T-helper 2 cell treated with Interferon-gamma antibody and Interleukin-4, amounts not matched to agents 5 μg/mL and 100 μg/mL, for 36 hours (primary cell): ENCODE measurements at regions not wholly inside any gene's neighbourhood (a gene's known extent, or its start where the extent isn't known, plus 50 kb on each side); places are given as distances from the start of the nearest gene placed in this dataset.

Experiments used
- DNase-seq: peaks from one replicate; pipeline ENCODE4 v3.0.0; 2021; ENCODE audit warnings: low spot score
- H3K27ac Mint-ChIP-seq: one replicate; pipeline ENCODE4 v1.8.0; 2021; ENCODE audit warnings: mild to moderate bottlenecking, mixed read lengths
- H3K27me3 Mint-ChIP-seq: one replicate; pipeline ENCODE4 v1.8.0; 2021; ENCODE audit warnings: low read depth, mixed read lengths
- H3K36me3 Mint-ChIP-seq: one replicate; pipeline ENCODE4 v1.8.0; 2021; ENCODE audit warnings: low read depth, mixed read lengths
- H3K4me1 Mint-ChIP-seq: one replicate; pipeline ENCODE4 v1.8.0; 2021; ENCODE audit warnings: low read depth, mixed read lengths
- H3K4me3 Mint-ChIP-seq: one replicate; pipeline ENCODE4 v1.8.0; 2022; ENCODE audit warnings: mild to moderate bottlenecking, moderate library complexity, mixed read lengths
- H3K9me3 Mint-ChIP-seq: one replicate; pipeline ENCODE4 v1.8.0; 2021; ENCODE audit warnings: mixed read lengths

DNA sequence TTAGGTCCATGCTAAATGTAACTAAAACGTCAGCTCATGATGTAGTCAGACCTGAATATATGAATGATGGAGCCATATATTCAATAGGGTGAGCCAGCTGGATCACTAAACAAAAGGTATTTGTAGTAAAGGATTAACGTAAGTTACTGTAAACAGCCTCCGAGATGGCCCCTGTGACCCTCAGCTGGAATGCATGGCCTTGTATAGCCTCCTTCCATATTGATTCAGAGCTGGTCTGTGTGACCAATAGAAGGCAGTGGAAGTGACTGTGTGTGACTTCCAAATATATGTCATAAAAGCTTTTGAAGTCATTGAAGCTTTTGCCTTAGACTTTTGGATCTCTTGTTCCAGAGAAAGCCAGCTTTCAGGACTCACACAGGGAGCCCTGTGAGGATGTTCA, 154.4 kb upstream of the CHD1 start:
- H3K4me1 Mint-ChIP-seq, result no peaks in the 10 kb centered on the region
- peaks cover 2% of the 10 kb centered on the region for H3K27me3 Mint-ChIP-seq
- no peak overlapping the region for H3K4me3 Mint-ChIP-seq
- H3K27ac Mint-ChIP-seq, result no peak overlapping the region
- H3K36me3 Mint-ChIP-seq, result no peaks in the 10 kb centered on the region
- no peaks in the 10 kb centered on the region for H3K9me3 Mint-ChIP-seq
- DNase-seq, result no peak

DNA sequence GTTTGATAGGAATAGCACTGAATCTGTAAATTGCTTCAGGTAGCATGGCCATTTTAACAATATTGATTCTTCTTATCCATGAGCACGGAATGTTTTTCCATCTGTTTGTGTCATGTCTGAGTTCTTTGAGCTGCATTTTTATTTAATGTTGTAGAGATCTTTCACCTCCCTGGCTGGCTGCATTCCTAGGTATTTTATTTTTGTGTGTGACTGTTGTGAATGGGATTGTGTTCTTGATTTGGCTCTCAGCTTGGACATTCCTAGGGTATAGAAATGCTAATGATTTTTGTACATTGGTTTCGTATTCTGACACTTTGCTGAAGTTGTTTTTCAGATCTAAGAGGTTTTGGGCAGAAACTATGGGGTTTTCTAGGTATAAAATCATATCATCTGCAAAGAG, 152.9 kb upstream of the CHD1 start:
- H3K4me3 Mint-ChIP-seq, result no peak overlapping the region
- H3K27me3 Mint-ChIP-seq, result peaks cover 2% of the 10 kb centered on the region
- H3K9me3 Mint-ChIP-seq, result no peaks in the 10 kb centered on the region
- H3K27ac Mint-ChIP-seq, result no peak overlapping the region
- DNase-seq, result no peak
- H3K4me1 Mint-ChIP-seq, result no peaks in the 10 kb centered on the region
- H3K36me3 Mint-ChIP-seq, result no peaks in the 10 kb centered on the region

- Mint-ChIP-seq H3K27me3 (peaks cover 2% of the 10 kb centered on the region), H3K4me1 (no peaks in the 10 kb centered on the region)
These were observed 148.2 kb upstream of the CHD1 start for GRCh38 chr5:99076723-99077640.

GRCh38 chr5:99072846-99073245, 144.0 kb upstream of the CHD1 start:
- Mint-ChIP-seq H3K9me3 (no peaks in the 10 kb centered on the region), H3K27me3 (no peaks in the 10 kb centered on the region), H3K4me1 (no peaks in the 10 kb centered on the region), H3K36me3 (no peaks in the 10 kb centered on the region), H3K27ac (no peak overlapping the region), H3K4me3 (no peak overlapping the region)
- DNase-seq, result no peak

More at GRCh38 chr5:99076723-99077640, 148.2 kb upstream of the CHD1 start:
- Mint-ChIP-seq H3K36me3 (no peaks in the 10 kb centered on the region), H3K4me3 (no peak overlapping the region), H3K9me3 (no peaks in the 10 kb centered on the region), H3K27ac (no peak overlapping the region)
- no peak for DNase-seq

DNA sequence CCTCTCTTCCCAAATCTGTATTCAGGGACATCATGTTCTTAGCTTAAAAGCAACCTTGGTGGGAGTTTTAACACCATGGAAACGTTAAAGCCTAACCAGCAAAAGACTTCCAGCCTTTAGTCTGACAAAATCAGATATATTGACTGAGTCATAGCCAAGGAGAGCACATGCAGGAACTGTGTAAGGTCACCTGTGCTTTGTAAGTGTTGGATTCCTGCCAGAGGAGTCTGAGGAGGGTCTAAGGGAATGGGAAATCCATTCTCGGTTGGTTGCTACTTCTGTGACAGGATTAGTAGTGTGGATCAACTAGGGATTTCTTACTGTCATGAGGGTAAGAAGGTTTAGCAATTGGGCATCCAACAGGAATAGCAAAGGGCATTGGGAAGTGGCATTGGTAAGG, 142.0 kb upstream of the CHD1 start:
- no peak overlapping the region for H3K27ac Mint-ChIP-seq
- no peak overlapping the region for H3K4me3 Mint-ChIP-seq
- DNase-seq, result no peak
- H3K4me1 Mint-ChIP-seq, result no peaks in the 10 kb centered on the region
- no peaks in the 10 kb centered on the region for H3K9me3 Mint-ChIP-seq
- H3K36me3 Mint-ChIP-seq, result no peaks in the 10 kb centered on the region
- H3K27me3 Mint-ChIP-seq, result no peaks in the 10 kb centered on the region

DNA sequence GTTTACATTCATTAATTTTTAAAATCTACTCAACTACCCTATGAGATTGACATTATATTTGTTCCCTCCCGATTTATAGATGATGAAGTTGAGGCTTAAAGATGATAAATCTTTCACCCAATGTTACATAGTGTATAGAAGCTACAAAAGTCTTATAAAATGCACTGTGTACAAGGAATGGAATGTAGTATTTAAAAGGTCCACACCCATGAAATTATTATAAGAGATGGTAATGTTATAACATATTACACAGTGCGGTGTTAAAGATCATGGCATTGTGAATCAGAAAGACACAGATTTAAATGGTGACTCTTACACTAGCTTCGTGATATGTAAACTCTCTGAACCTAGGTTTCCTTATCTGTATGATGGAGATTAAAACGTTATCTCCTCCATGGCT, 141.6 kb upstream of the CHD1 start:
- H3K27ac Mint-ChIP-seq, result no peak overlapping the region

DNA sequence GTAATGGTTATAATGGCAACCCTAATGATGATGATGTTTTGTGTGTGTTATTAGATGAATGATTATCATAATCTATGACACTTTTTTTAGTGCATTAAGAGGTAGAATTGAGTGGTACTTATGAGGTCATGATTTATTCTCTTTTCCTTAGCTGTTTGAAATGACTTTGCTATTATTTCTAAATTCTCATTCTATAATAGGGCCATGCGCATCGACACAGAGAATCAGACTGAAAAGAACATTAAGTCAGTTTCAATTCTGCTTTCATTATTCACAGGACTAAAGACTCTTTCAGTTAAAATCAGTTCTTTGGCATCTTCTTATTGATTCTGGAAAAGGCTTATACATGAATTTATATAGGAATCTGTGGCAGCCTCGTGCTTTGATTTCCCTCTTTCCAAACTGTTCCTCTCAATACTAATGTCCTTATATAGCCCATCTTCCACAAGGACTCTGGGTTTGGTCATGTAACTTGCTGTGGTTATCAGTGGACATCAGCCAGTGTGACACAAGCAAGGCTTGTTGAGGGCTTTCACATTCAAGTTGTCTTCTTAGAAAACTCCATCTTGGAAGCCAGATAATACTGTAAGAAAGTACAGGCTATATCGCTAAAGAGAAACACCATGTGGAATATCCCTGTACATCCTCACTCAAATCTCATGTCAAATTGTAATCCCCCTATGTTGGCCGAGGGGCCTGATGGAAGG, 140.3 kb upstream of the CHD1 start:
- Mint-ChIP-seq H3K4me3 (no peak overlapping the region), H3K9me3 (no peaks in the 10 kb centered on the region), H3K4me1 (no peaks in the 10 kb centered on the region), H3K36me3 (no peaks in the 10 kb centered on the region), H3K27me3 (peaks cover 4% of the 10 kb centered on the region), H3K27ac (no peak overlapping the region)
- DNase-seq, result no peak

More for the DNA sequence above, 141.6 kb upstream of the CHD1 start:
- DNase-seq, result no peak
- Mint-ChIP-seq H3K36me3 (no peaks in the 10 kb centered on the region), H3K9me3 (no peaks in the 10 kb centered on the region), H3K27me3 (no peaks in the 10 kb centered on the region), H3K4me1 (no peaks in the 10 kb centered on the region), H3K4me3 (no peak overlapping the region)

DNA sequence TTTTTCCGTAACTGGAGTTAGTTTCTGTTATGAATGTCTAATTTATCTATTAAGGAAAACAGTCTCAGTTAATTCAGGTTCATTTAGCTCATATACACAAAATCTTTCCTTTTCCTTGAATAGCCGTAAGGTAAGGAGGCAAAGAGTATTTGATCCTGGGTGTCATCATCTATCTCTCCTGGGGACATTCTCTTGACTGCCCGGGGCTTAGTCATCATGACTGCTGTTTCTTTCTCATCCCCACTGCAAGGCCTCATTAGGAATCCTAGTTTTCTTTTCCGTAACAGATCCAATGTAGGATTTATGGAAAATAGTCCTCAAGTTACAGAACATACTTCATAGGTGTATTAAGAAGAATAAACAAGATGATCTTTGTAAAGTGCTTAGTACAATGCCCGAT, 134.9 kb upstream of the CHD1 start:
- Mint-ChIP-seq H3K4me3 (no peak overlapping the region), H3K4me1 (peaks cover 3% of the 10 kb centered on the region), H3K27me3 (peaks cover 12% of the 10 kb centered on the region), H3K27ac (no peak overlapping the region), H3K9me3 (no peaks in the 10 kb centered on the region), H3K36me3 (no peaks in the 10 kb centered on the region)
- no peak for DNase-seq

DNA sequence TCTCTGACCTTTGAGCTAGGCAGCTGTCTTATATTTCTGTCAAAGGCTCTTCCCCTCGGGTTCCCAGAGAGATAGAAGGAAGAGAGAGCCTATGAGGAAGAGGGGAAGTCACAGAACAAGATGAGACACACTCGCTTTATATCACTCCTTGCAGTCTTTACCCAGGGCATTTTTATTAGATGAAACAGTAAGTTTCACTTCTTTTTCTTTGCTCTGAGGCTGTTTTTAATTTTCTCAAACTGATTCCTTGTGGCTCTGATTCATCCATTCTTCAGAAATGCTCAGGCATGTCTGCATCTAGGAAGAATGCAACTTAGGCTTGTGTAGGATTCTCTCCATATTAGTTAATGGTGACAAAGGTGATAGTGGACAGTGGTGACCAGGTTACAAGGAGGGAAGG, 132.9 kb upstream of the CHD1 start:
- peaks cover 3% of the 10 kb centered on the region for H3K4me1 Mint-ChIP-seq
- H3K36me3 Mint-ChIP-seq, result no peaks in the 10 kb centered on the region
- peaks cover 12% of the 10 kb centered on the region for H3K27me3 Mint-ChIP-seq
- H3K4me3 Mint-ChIP-seq, result no peak overlapping the region
- H3K27ac Mint-ChIP-seq, result no peak overlapping the region
- H3K9me3 Mint-ChIP-seq, result no peaks in the 10 kb centered on the region
- DNase-seq, result no peak

DNA sequence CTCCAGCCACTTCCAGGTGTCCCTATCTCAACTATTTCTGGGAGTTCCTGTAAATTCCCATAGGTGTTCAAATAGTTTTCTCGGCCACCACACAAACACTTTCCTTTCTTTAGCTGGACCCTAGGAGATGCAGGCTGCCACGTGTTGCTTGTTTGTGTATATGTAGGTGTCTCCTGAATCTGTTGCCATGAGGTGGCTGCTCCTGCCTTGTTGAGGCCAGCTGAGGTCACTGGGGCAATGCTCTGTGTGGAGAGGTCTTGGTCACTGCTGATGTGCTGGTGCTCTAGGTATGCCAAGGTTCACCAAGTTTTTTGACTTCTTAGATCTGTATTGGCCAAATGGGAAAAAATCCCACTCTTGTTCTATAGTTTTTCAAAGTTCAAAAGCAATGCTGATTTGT, 132.5 kb upstream of the CHD1 start:
- Mint-ChIP-seq H3K4me3 (no peak overlapping the region), H3K27ac (no peak overlapping the region), H3K36me3 (no peaks in the 10 kb centered on the region), H3K27me3 (peaks cover 12% of the 10 kb centered on the region), H3K9me3 (no peaks in the 10 kb centered on the region), H3K4me1 (peaks cover 3% of the 10 kb centered on the region)
- DNase-seq, result no peak

GRCh38 chr5:99060306-99061261, 131.8 kb upstream of the CHD1 start:
- no peak overlapping the region for H3K4me3 Mint-ChIP-seq
- H3K27ac Mint-ChIP-seq, result no peak overlapping the region

GRCh38 chr5:99059685-99060084, 130.9 kb upstream of the CHD1 start:
- H3K27me3 Mint-ChIP-seq, result peaks cover 12% of the 10 kb centered on the region
- H3K27ac Mint-ChIP-seq, result no peak overlapping the region
- no peaks in the 10 kb centered on the region for H3K9me3 Mint-ChIP-seq
- no peak overlapping the region for H3K4me3 Mint-ChIP-seq
- H3K4me1 Mint-ChIP-seq, result peaks cover 6% of the 10 kb centered on the region
- H3K36me3 Mint-ChIP-seq, result no peaks in the 10 kb centered on the region
- no peak for DNase-seq

More at GRCh38 chr5:99060306-99061261, 131.8 kb upstream of the CHD1 start:
- no peaks in the 10 kb centered on the region for H3K36me3 Mint-ChIP-seq
- peaks cover 3% of the 10 kb centered on the region for H3K4me1 Mint-ChIP-seq
- DNase-seq, result peak; percentile 59
- no peaks in the 10 kb centered on the region for H3K9me3 Mint-ChIP-seq
- H3K27me3 Mint-ChIP-seq, result peaks cover 12% of the 10 kb centered on the region

GRCh38 chr5:99058466-99058865, 129.7 kb upstream of the CHD1 start:
- H3K9me3 Mint-ChIP-seq, result no peaks in the 10 kb centered on the region
- DNase-seq, result no peak
- H3K4me1 Mint-ChIP-seq, result peaks cover 6% of the 10 kb centered on the region
- no peaks in the 10 kb centered on the region for H3K36me3 Mint-ChIP-seq
- H3K27ac Mint-ChIP-seq, result no peak overlapping the region
- no peak overlapping the region for H3K4me3 Mint-ChIP-seq
- peaks cover 6% of the 10 kb centered on the region for H3K27me3 Mint-ChIP-seq
